HG03457 (cell line): ENCODE measurements at regions not wholly inside any gene's neighbourhood (a gene's known extent, or its start where the extent isn't known, plus 50 kb on each side); places are given as distances from the start of the nearest gene placed in this dataset.
"Not testable (repeated sequence)": the region's sequence is repeated elsewhere in the genome, so short reads cannot be mapped to it uniquely, and the experiment has no call there.

ENCODE experiments used
- ATAC-seq: cut with Tn5 transposase; IDR thresholded peaks from one replicate; pipeline ENCODE4 v1.9.1; 2021; ENCODE audit warnings: moderate number of reproducible peaks; ENCODE audit not compliant: unreplicated experiment

- no peak for ATAC-seq
Measured at GRCh38 chr5:111836426-111836825, 79.4 kb upstream of the NREP start.

- no peak for ATAC-seq
Measured at GRCh38 chr5:111834926-111835599, 78.1 kb upstream of the NREP start.

GRCh38 chr5:111830333-111830732 is 73.3 kb upstream of the NREP start:
- ATAC-seq = no peak

GRCh38 chr5:111829701-111830100 is 72.7 kb upstream of the NREP start:
- no peak for ATAC-seq

- ATAC-seq = no peak
Measured at GRCh38 chr5:111826064-111826463, 69.1 kb upstream of the NREP start.

- no peak for ATAC-seq
Measured at GRCh38 chr5:111820072-111820471, 63.1 kb upstream of the NREP start.

GRCh38 chr5:111819028-111819427 is 62.0 kb upstream of the NREP start:
- not testable (repeated sequence) for ATAC-seq

- ATAC-seq = no peak
Measured at GRCh38 chr5:111813537-111813936, 56.5 kb upstream of the NREP start.

- no peak for ATAC-seq
Measured at GRCh38 chr5:111810112-111810511, 53.1 kb upstream of the NREP start.
